ENCODE measurements at regions not wholly inside any gene's neighbourhood (a gene's known extent, or its start where the extent isn't known, plus 50 kb on each side); places are given as distances from the start of the nearest gene placed in this dataset.

DNA sequence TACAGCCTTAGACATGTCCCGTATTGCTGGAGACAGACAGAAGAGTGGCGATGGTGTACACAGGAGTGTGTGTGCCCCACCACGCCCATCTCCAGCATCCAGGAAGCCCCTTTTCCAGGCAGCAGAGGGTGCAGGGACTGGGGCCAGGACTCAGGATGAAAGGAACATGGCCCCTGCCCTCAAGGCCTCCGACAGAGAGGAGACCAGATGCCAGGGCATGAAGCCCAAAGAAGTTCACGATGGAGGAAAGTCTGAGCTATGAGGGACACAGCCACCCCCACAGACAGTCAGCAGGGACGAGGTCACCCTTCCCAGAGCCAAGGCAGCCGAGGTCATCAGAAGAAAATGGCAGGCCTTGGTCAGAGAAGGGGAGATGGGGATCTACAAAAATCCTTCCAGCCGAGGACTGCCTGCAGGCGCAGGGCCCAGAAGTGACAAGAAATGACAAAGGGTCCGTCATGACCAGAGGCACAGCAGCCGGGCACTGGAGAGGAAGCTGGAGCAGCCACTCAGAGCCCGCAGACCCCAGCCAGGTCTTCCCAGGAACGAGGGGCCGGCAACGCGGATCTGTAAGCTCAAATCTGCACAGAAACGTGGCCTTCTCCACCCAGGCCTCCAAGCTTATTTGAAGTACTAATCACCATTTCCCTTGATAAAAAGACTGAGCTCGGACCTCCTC, 78.7 kb upstream of the PPP2R2D start:
- TF ChIP-seq, protein P1, sequence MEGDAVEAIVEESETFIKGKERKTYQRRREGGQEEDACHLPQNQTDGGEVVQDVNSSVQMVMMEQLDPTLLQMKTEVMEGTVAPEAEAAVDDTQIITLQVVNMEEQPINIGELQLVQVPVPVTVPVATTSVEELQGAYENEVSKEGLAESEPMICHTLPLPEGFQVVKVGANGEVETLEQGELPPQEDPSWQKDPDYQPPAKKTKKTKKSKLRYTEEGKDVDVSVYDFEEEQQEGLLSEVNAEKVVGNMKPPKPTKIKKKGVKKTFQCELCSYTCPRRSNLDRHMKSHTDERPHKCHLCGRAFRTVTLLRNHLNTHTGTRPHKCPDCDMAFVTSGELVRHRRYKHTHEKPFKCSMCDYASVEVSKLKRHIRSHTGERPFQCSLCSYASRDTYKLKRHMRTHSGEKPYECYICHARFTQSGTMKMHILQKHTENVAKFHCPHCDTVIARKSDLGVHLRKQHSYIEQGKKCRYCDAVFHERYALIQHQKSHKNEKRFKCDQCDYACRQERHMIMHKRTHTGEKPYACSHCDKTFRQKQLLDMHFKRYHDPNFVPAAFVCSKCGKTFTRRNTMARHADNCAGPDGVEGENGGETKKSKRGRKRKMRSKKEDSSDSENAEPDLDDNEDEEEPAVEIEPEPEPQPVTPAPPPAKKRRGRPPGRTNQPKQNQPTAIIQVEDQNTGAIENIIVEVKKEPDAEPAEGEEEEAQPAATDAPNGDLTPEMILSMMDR (IDR thresholded peaks at IDR 0.05): no peak
- TF ChIP-seq POLR2A (IDR thresholded peaks at IDR 0.05): no peak

Data from thyroid gland (tissue), 4 donors.